ENCODE measurements at regions not wholly inside any gene's neighbourhood (a gene's known extent, or its start where the extent isn't known, plus 50 kb on each side); places are given as distances from the start of the nearest gene placed in this dataset.

DNA sequence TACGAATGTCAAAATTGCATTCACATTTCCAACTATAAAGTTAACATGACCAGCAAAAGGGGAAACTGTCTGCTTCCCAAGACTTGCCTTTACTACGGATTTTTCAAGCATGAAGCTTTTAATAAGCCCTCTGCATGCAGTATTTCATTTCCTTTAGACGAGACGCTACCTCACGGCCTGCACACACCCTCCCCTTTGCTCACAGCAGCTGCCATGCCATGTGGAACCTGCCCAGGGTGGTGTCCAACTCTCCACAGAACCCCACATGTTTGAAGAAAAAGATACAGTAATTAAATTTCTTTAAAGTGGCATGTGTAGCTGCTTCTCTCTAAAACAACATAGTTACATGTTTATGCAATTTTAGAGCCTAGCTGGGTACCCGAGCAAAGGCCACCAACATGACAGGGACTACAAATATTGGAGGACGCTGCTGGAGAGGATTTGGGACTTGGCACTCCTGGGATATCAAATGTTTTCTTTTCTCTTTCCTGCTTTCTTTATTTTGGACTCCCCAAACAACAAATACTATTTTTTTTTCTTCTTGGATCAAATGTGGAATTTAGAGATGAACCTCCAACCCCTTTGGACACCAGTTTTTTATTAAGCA, 256.9 kb upstream of the PCSK5 start:
- TF ChIP-seq POLR2A (IDR thresholded peaks at IDR 0.05; ENCODE audit: low read depth, low read length) (no peak), POLR2AphosphoS5 (IDR thresholded peaks at IDR 0.05; ENCODE audit: low read depth, low read length) (no peak), TAF1 (IDR thresholded peaks at IDR 0.05; ENCODE audit: low read depth, low read length) (no peak)

All from GM12891 (cell line).